ENCODE measurements at regions not wholly inside any gene's neighbourhood (a gene's known extent, or its start where the extent isn't known, plus 50 kb on each side); places are given as distances from the start of the nearest gene placed in this dataset.

DNA sequence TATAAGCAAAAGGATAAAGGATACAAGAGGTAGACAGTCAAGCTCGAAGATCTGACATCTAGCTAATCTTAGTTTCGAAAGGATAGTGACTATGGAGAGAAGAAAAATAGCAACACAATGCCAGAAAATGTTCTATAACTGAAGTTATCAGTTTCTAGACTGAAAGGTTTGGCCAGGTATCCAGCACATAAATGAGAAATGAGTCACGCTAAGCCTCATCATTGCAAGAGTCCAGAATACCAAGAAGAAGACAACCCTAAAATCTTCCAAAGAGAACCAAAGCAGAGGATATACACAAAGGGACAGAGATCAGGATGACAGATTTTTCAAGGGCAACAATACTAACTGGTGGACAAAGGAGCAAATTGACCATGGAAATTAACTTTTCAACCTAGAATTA is 237.0 kb downstream of the POSTN start:
- TF ChIP-seq CTCF (IDR thresholded peaks at IDR 0.05) (no peak), EP300 (IDR thresholded peaks at IDR 0.05; ENCODE audit: low read depth) (no peak), POLR2A (IDR thresholded peaks at IDR 0.05) (no peak), POLR2AphosphoS5 (IDR thresholded peaks at IDR 0.05) (no peak)
